ENCODE measurements at regions not wholly inside any gene's neighbourhood (a gene's known extent, or its start where the extent isn't known, plus 50 kb on each side); places are given as distances from the start of the nearest gene placed in this dataset.
"Not testable (repeated sequence)": the region's sequence is repeated elsewhere in the genome, so short reads cannot be mapped to it uniquely, and the experiment has no call there.

- no peak for DNase-seq
Measured at GRCh38 chr3:105093371-105094252, 273.1 kb upstream of the ALCAM start.

- DNase-seq: no peak
Measured at GRCh38 chr3:105094588-105094987, 272.1 kb upstream of the ALCAM start.

GRCh38 chr3:105096071-105096470 lies 270.6 kb upstream of the ALCAM start:
- no peak for DNase-seq

- no peak for DNase-seq
Measured at GRCh38 chr3:105101603-105102002, 265.1 kb upstream of the ALCAM start.

GRCh38 chr3:105103139-105103538 lies 263.6 kb upstream of the ALCAM start:
- no peak for DNase-seq

GRCh38 chr3:105108823-105109222 lies 257.9 kb upstream of the ALCAM start:
- no peak for DNase-seq

GRCh38 chr3:105118905-105119304 lies 247.8 kb upstream of the ALCAM start:
- no peak for DNase-seq

GRCh38 chr3:105119801-105120340 lies 246.8 kb upstream of the ALCAM start:
- no peak for DNase-seq

- DNase-seq: no peak
Measured at GRCh38 chr3:105130911-105131310, 235.8 kb upstream of the ALCAM start.

- no peak for DNase-seq
Measured at GRCh38 chr3:105137911-105138310, 228.8 kb upstream of the ALCAM start.

- no peak for DNase-seq
Measured at GRCh38 chr3:105139881-105140560, 226.7 kb upstream of the ALCAM start.

GRCh38 chr3:105140899-105141367 lies 225.8 kb upstream of the ALCAM start:
- DNase-seq: no peak

- DNase-seq: no peak
Measured at GRCh38 chr3:105144837-105145236, 221.9 kb upstream of the ALCAM start.

GRCh38 chr3:105145511-105145910 lies 221.2 kb upstream of the ALCAM start:
- no peak for DNase-seq

GRCh38 chr3:105149197-105149596 lies 217.5 kb upstream of the ALCAM start:
- DNase-seq: not testable (repeated sequence)

GRCh38 chr3:105152987-105153386 lies 213.7 kb upstream of the ALCAM start:
- no peak for DNase-seq

- DNase-seq: no peak
Measured at GRCh38 chr3:105154692-105155091, 212.0 kb upstream of the ALCAM start.

- DNase-seq: no peak
Measured at GRCh38 chr3:105157067-105157765, 209.5 kb upstream of the ALCAM start.

- DNase-seq: no peak
Measured at GRCh38 chr3:105157766-105158085, 209.0 kb upstream of the ALCAM start.

- no peak for DNase-seq
Measured at GRCh38 chr3:105158286-105158685, 208.4 kb upstream of the ALCAM start.

- no peak for DNase-seq
Measured at GRCh38 chr3:105162448-105162847, 204.3 kb upstream of the ALCAM start.

- DNase-seq: no peak
Measured at GRCh38 chr3:105166893-105167292, 199.8 kb upstream of the ALCAM start.

GRCh38 chr3:105170423-105170822 lies 196.3 kb upstream of the ALCAM start:
- DNase-seq: no peak

Data from GOT3 (cell line).